HG03280 (cell line): ENCODE measurements at regions not wholly inside any gene's neighbourhood (a gene's known extent, or its start where the extent isn't known, plus 50 kb on each side); places are given as distances from the start of the nearest gene placed in this dataset.
"Not testable (repeated sequence)": the region's sequence is repeated elsewhere in the genome, so short reads cannot be mapped to it uniquely, and the experiment has no call there.

Source experiments
- ATAC-seq: cut with Tn5 transposase; IDR thresholded peaks from one replicate; pipeline ENCODE4 v1.9.1; 2021; ENCODE audit warnings: mild to moderate bottlenecking, moderate library complexity; ENCODE audit not compliant: unreplicated experiment

DNA sequence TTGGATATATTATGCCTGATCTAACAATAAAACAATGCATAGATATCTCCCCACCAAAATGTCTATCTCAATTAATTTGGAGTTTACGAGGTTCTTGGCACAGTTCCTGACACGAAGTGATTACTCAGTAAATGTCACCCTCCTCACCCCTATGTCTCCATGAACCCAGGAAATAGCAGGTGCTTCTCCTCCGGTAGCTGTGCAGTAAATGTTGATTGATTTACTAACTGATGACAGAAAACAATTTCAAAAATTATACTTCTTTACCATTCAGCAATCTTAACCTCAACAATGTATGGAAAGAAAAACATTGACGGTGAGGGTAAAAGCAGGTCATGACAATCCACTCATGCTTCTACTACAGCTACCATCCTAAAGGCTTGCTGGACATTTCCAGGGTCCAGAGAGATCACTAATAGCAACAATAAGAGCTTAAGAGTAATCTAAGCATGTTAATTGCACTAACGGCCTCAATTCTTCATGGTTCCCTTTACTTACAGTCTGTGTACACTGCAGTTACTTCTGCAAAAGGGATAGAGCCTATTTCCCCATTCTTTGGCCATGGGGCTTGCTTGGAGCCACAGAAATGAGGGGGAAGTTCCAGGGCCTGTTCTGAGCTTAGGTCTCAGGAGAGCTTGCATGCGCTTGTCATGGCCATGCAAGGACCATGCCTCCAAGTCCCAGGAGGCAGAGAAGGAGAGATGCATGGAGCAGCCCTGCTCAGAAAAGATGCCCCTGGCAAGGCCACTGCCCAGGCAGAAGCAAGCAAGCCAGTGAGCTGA lies 222.6 kb downstream of the ATP6V0E2 start:
- not testable (repeated sequence) for ATAC-seq

DNA sequence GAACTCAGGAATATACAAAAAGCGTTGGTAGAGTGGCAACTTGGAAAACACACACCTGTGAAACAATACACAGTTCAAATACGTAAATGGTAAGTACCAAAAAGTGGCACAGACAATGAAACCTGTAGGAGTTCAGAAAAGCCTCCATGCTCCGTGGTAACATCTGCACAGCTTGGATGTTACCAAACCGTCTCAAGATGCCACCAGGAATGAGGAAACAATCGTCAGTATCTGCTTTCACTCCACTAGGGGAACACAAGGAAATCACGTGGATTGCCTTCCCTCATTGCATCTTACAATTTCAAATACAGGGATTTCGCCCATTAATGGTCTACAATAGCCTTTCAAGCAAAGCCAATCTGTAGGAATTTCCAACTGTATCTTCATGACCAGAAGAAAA lies 224.6 kb upstream of the LRRC61 start:
- ATAC-seq = not testable (repeated sequence)

DNA sequence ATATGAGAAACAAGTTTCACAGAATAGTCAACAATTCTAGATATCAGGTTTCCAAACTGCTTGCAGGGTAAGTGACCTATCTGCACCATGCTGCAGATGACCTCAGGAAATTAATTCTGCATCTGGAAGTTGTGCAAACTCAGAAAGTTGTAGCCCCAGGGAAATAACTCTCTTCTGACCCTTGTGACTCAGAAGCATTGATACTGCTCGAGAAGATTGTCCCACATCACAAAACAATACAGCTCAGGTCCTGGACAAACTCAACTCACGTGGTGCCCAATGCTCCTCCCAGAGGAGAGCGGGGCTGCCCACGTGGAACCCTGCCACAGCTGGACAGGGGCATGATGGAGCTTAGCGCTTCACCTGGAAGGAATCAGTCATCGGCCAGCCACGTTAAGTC lies 221.9 kb upstream of the LRRC61 start:
- ATAC-seq = not testable (repeated sequence)

- ATAC-seq = not testable (repeated sequence)
These were observed 215.9 kb upstream of the LRRC61 start for GRCh38 chr7:150107283-150107682.

GRCh38 chr7:150110375-150110820 lies 212.8 kb upstream of the LRRC61 start:
- ATAC-seq = peak; percentile 54

GRCh38 chr7:150110882-150111281 lies 212.3 kb upstream of the LRRC61 start:
- ATAC-seq = not testable (repeated sequence)

- not testable (repeated sequence) for ATAC-seq
These were observed 211.6 kb upstream of the LRRC61 start for GRCh38 chr7:150111373-150112139.

DNA sequence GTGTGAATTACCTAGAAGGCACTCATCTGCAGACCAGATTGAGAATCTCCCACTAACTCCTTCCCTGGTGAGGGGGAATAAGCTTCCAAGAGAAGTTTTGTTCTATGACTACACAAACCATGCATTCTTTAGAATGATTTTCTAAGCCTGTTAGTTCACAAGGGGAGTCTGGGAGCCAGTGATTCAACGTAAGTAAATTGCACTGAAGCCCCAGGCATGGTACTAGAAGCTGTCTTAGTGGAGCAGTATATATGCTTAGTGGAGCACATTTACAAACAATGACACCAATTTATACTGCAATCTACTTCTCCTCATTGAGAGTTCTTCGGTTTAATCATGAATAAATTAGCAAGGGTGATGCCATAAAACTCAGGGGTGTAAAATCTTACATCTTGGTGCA lies 209.9 kb upstream of the LRRC61 start:
- not testable (repeated sequence) for ATAC-seq

DNA sequence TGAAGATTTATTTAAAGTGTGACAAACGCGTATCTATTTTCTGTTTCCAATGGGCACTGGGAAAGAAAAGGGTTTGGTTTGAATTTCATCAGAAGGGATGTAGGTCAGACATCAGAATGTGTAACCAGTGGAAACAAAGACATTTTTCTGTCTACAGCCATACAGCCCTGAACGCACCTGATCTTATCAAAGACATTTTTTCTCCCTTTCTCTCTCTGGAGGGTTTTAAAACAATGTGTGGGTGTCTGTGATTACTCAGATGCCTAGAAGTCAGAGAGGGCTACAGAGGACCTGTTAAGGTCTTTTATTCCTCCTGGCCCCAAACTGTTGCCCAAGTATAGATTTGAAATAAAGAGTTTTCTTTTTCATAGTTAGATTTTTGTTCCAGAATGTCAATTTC lies 208.6 kb upstream of the LRRC61 start:
- ATAC-seq = not testable (repeated sequence)

GRCh38 chr7:150119966-150120365 lies 203.2 kb upstream of the LRRC61 start:
- not testable (repeated sequence) for ATAC-seq

- not testable (repeated sequence) for ATAC-seq
These were observed 197.3 kb upstream of the LRRC61 start for GRCh38 chr7:150125831-150126230.

GRCh38 chr7:150134451-150134850 lies 188.7 kb upstream of the LRRC61 start:
- ATAC-seq = not testable (repeated sequence)

GRCh38 chr7:150135620-150136190 lies 187.4 kb upstream of the LRRC61 start:
- not testable (repeated sequence) for ATAC-seq

DNA sequence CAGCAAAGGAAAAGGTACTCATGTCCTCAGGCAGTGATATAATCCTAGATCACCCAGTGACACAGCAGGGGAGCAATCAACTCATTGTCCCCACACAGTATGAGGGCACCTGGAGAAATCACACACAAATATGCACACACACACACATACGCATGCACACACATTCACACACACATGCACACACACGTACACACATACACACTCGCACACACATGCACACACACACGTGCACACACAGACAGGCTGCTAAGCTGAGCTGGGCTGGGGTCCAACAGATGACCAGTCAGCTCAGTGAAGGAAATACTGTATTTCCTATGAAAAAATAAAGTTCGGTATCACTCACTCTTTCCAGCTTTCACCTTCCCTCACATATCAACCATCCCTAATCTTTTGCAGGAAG lies 183.3 kb upstream of the LRRC61 start:
- ATAC-seq = not testable (repeated sequence)

DNA sequence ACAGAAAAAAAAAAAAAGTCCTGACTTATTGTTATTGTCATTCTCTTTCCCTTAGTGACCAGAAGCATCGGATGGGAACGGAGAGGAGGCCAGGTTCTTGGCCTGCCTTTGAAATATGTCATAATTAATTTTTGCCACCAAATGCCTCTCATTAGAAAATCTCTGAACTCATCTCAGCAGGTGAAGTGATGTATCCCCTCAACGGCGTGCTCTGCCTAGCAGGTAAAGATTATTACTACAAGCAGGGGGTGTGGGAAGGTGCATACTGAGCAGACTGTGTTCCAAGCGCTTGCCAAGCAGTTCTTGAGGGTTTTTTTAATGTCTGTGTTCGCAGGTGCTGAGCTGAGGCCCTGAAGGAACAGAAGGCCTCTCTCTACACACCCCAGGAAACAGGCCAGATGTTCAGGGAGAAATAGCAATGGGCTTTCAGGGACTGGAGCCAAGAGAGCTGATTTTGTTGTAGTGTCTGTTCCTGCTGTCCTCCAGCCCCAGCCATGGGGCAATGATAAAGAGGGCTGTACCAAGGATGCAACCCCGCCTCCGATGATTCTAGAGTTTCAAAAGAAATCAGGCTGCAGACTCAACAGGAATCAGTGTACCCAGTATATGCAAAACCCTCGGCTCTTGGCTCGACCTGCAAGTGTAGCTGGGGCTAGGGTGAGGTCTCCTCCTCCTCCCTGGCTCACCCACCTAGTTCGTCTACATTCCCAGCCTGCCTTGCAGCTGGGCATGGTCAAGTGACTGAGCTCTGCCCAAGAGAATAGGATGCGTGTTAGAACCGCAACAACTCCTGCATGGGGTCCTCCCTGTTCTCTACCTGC lies 181.4 kb upstream of the LRRC61 start:
- ATAC-seq = not testable (repeated sequence)

GRCh38 chr7:150146124-150146523 lies 177.0 kb upstream of the LRRC61 start:
- ATAC-seq = not testable (repeated sequence)

- ATAC-seq = not testable (repeated sequence)
These were observed 175.6 kb upstream of the LRRC61 start for GRCh38 chr7:150147524-150147923.

DNA sequence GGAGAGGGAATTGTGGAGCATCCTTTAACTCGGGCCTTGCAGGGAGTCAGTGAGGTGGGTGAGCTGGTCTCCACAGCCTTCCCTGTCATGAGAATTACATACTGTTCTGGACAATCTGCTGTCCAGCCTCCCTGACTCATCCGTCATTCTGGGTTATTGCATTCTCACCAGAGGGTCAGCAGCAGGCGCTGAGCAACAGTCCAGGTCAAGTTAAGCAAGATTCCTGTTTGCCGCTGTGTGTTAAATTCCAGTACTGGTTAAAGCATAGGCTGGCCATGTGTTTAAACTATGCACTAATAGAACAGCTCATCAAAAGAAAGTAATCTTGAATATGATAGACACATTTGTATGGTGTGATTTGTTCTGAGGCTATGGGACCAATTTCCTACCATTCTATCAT lies 167.1 kb upstream of the LRRC61 start:
- not testable (repeated sequence) for ATAC-seq

DNA sequence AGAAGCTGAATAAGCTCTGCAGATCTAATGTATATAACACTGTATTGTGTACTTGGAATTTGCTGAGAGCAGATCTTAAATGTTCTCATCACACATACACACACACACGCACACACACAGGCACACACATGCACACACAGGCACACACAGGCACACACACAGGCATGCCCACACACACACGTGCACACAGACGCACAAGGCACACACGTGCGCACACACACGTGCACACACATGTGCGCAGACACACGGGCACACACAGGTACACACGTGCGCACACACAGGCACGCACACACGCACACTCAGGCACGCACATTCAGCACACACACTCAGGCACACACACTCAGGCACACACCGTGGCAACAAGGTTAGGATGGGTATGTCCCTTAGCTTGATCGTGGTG lies 164.5 kb upstream of the LRRC61 start:
- ATAC-seq = not testable (repeated sequence)

- ATAC-seq = not testable (repeated sequence)
These were observed 153.6 kb upstream of the LRRC61 start for GRCh38 chr7:150169515-150169914.
